ENCODE measurements at regions not wholly inside any gene's neighbourhood (a gene's known extent, or its start where the extent isn't known, plus 50 kb on each side); places are given as distances from the start of the nearest gene placed in this dataset.
A peak's percentile ranks its signal among the peaks of the same experiment; 100 is the strongest.

DNA sequence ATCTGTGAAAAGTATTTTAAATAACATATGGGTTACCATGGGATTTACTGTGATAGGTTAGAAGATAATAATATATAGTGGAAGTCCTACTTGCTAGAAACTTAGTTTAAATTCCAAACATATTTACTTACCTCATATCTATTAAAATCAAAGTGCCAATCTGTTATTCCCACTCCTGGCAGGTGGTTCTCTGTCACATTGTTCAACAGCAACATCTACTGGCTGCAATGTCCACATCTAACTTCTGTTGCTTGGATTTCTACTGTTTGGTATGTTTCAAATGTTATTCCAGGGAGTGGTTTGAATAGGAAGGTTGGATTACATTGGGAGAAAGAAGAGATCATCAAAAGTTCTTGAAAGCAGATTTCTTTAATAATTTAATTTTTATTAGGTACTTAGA lies 122.5 kb upstream of the NCAM2 start:
- TF ChIP-seq CTCF (IDR thresholded peaks at IDR 0.05) (peak in 1 of 5 experiments; percentile 13), POLR2AphosphoS5 (IDR thresholded peaks at IDR 0.05) (no peak), POLR2A (IDR thresholded peaks at IDR 0.05) (no peak), EP300 (IDR thresholded peaks at IDR 0.05; ENCODE audit: low read depth) (no peak)
